ENCODE measurements at regions not wholly inside any gene's neighbourhood (a gene's known extent, or its start where the extent isn't known, plus 50 kb on each side); places are given as distances from the start of the nearest gene placed in this dataset.

DNA sequence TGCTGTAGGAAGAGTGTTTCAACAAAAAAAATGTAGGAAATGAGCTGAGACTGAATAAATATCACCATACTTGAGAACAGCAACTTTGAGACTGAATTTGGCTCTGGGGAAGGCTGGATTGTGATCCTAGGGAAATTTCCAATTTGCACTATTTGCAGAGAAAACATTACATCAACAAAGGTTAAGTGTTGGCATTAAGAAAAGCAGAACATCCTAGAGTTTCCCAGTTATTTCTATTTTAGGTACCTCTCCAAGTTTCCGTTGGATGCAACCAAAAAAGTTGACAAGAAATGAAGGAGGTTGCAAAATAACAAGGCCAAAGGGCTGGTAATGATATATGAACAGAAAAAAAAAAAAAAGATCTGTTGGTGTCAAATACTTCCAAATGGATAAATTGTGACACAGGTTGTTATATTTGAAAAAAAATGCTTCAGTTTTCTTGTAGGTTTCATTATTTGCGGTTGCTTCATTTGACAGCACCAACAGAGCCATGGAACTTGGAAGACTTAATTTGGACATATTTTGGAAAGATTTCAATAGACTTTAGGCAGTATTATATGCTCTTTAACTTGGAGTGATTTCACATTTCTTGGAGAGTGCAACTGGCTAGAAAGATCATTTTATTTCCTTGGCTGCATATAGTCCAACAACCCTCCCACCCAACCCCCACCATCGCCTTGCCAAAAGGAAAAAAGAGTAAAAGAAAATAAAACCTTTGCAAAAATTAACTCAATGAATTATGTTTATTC lies 230.8 kb downstream of the ZNF608 start:
- Histone ChIP-seq H2BK5ac (ENCODE audit: insufficient read length, low read length) (no peak overlapping the region), H2BK15ac (ENCODE audit: low read depth, low read length) (no peak overlapping the region), H3K23me2 (ENCODE audit: insufficient read length, low read depth, low read length, poor library complexity, severe bottlenecking) (no peaks in the 10 kb centered on the region), H3K27ac (ENCODE audit: insufficient read length, low read depth, low read length) (no peak overlapping the region), H3K79me2 (ENCODE audit: insufficient read depth, low read length) (no peaks in the 10 kb centered on the region), H4K91ac (ENCODE audit: insufficient read length, low read depth, low read length) (no peak overlapping the region), H3K14ac (ENCODE audit: insufficient read depth, low read length) (no peak overlapping the region), H3K79me1 (ENCODE audit: insufficient read depth, low read depth, low read length, poor library complexity, severe bottlenecking) (no peaks in the 10 kb centered on the region), H2BK20ac (ENCODE audit: low read depth, low read length, poor library complexity, severe bottlenecking) (no peak overlapping the region), H3K27me3 (ENCODE audit: insufficient read depth, low read length) (no peaks in the 10 kb centered on the region), H4K8ac (replicated peaks; ENCODE audit: insufficient read length, low read depth, low read length) (no peak overlapping the region), H3K4me2 (ENCODE audit: insufficient read depth, insufficient read length, low read length) (no peak overlapping the region), H3K56ac (ENCODE audit: insufficient read length, low read depth, low read length) (no peak overlapping the region), H2AK5ac (ENCODE audit: insufficient read length, low read length) (no peak overlapping the region), H4K5ac (ENCODE audit: insufficient read length, low read depth, low read length) (no peak overlapping the region), H3K23ac (ENCODE audit: insufficient read length, low read depth, low read length) (no peak overlapping the region), H2BK12ac (ENCODE audit: insufficient read length, low read depth, low read length) (no peak overlapping the region), H3K4me1 (ENCODE audit: insufficient read depth, low read length) (no peaks in the 10 kb centered on the region), H3T11ph (ENCODE audit: low read length) (no peak overlapping the region), H3K9ac (ENCODE audit: extremely low read depth, insufficient read length, low read length) (no peak overlapping the region), H3K4ac (ENCODE audit: low read depth, low read length) (no peak overlapping the region), H2BK120ac (ENCODE audit: low read depth, low read length, poor library complexity, severe bottlenecking) (no peak overlapping the region), H4K20me1 (ENCODE audit: control insufficient read depth, insufficient read depth, insufficient read length) (no peaks in the 10 kb centered on the region), H2AFZ (ENCODE audit: low read length) (no peak overlapping the region), H3K18ac (ENCODE audit: insufficient read length, low read depth, low read length) (no peak overlapping the region), H3K9me3 (ENCODE audit: control insufficient read depth, low read depth, low read length) (no peaks in the 10 kb centered on the region)
- TF ChIP-seq, protein P1, sequence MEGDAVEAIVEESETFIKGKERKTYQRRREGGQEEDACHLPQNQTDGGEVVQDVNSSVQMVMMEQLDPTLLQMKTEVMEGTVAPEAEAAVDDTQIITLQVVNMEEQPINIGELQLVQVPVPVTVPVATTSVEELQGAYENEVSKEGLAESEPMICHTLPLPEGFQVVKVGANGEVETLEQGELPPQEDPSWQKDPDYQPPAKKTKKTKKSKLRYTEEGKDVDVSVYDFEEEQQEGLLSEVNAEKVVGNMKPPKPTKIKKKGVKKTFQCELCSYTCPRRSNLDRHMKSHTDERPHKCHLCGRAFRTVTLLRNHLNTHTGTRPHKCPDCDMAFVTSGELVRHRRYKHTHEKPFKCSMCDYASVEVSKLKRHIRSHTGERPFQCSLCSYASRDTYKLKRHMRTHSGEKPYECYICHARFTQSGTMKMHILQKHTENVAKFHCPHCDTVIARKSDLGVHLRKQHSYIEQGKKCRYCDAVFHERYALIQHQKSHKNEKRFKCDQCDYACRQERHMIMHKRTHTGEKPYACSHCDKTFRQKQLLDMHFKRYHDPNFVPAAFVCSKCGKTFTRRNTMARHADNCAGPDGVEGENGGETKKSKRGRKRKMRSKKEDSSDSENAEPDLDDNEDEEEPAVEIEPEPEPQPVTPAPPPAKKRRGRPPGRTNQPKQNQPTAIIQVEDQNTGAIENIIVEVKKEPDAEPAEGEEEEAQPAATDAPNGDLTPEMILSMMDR (conservative IDR thresholded peaks at IDR 0.05) = no peak
- no CpG with 5 or more reads among the region's 3 CpGs for WGBS (ENCODE audit: extremely low coverage, insufficient read length, low lambda C conversion rate)
- Mint-ChIP-seq H3K4me1 (peaks cover 13 to 15% of the 10 kb centered on the region in 2 experiments), H3K36me3 (ENCODE audit: insufficient read depth in 1 of 3, low read depth in 3 of 3) (peaks cover 0 to 1% (median 0%) of the 10 kb centered on the region in 3 experiments; a peak in 1 of 7 replicates), H3K27me3 (ENCODE audit: low read depth) (no peaks in the 10 kb centered on the region; the same call in 1 of the 2 replicates), H3K4me3 (no peak overlapping the region), H3K27ac (no peak overlapping the region), H3K9me3 (0 out of 5 replicates have a peak, but pooled peaks cover 0 to under 1% of the 10 kb centered on the region in 2 experiments)
- DNase-seq = no peak
